IPS-18c (cell line): ENCODE measurements at regions not wholly inside any gene's neighbourhood (a gene's known extent, or its start where the extent isn't known, plus 50 kb on each side); places are given as distances from the start of the nearest gene placed in this dataset.

Experiments
- H3K4me3 ChIP-seq: 2 replicates; pipeline ENCODE4 v1.7.0; 2013; ENCODE audit warnings: low read depth, mild to moderate bottlenecking, low read length, moderate library complexity; ENCODE audit not compliant: insufficient read depth
- H3K9me3 ChIP-seq: one replicate; pipeline ENCODE4 v1.6.1; 2013; ENCODE audit warnings: mild to moderate bottlenecking, low read length, moderate library complexity; ENCODE audit not compliant: control insufficient read depth, insufficient read depth

DNA sequence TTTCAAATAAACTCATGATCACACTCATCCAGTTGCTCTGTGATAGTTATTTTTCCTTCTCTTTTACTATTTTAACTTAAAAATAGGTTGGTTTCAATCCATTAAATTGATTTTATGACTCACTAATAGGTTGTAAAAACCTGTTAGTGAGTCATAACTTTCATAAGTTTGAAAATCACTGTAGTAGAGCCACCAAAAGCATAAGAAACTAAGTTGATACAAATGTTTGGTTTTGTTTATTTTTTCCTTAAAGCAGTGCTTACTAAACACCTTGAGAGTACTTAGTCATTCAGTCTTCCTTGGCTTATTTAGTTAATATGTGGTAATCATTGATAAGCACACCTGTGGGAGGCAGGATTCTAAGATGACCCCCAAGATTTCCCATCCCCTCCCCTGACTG lies 312.1 kb upstream of the MAN1A1 start:
- H3K4me3 ChIP-seq: no peak overlapping the region
- H3K9me3 ChIP-seq: no peaks in the 10 kb centered on the region

DNA sequence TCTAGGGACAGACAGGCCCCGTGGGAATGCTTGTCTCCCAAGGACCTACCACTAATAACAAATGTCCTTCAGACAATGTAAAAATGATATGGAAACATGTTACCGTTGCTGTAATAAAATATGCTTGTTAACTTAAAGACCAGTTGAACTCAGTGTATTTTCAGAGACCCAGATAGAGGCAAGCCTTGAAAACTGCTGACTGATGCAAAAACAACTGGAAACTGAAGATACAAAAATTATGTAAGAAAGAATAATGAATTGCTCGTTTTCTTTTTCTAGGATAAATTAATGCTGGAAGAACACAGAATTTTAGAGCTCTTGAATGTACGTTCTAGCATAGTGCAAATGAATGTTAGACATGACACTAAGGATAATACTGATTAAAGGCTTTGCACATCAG lies 311.5 kb upstream of the MAN1A1 start:
- Histone ChIP-seq H3K9me3 (no peaks in the 10 kb centered on the region), H3K4me3 (no peak overlapping the region)

DNA sequence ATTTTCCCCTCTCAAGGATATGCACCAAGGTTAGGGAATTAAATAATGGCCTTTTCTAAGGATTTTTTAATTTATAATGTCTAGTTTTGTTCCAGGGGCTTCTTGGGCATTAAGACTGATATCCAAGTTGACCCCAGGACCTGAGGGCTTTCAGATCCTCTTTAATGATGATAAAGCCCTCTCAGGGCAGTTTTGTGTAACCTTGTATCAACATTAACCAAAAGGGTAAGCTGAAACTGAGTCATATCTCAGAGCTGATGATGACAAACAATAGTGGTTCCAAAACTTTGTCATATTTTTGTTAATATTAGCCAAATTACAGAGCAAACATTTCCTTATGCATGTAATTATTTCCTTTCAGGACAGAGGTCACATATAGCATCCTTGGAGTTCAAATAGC lies 309.4 kb upstream of the MAN1A1 start:
- no peak overlapping the region for H3K4me3 ChIP-seq
- no peaks in the 10 kb centered on the region for H3K9me3 ChIP-seq

DNA sequence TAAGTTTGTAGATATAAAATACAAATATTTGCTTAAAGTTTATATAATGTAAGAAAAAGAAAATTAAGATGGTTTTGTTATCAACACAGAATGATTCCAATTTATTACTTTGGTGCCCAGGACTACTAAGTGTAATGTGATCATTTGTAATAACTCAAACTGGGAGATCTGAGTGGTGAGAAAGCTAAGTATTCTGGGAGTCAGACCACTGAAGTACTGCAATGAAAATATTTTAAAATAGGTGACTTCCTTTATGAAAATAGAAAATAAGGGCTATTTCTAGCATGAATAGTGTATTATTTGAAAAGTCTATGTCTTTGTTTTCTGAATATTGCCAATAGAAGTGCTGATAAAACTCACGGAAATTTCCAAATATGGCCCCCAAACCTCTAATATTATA lies 305.6 kb upstream of the MAN1A1 start:
- H3K4me3 ChIP-seq: no peak overlapping the region

DNA sequence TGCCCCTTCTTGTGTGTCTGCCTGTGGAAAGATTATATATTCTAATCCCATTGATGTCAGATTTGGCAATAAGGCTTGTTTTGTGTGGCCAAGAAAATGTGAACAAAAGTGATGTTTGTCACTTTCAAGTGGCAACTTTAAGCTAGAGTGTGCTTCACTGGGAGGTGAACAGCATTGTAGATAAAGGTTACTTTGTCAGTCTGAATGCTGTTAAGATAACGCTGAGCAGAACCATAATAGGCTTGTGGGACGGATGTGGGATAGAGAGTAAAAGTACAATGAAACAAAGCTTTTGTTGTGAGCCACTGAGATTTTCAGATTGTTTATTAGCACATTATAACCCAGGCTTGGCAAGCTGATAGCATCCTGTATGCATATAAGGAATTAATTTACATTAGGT lies 303.8 kb upstream of the MAN1A1 start:
- Histone ChIP-seq H3K9me3 (no peaks in the 10 kb centered on the region), H3K4me3 (no peak overlapping the region)

More for the DNA sequence above, 305.6 kb upstream of the MAN1A1 start:
- H3K9me3 ChIP-seq: no peaks in the 10 kb centered on the region

DNA sequence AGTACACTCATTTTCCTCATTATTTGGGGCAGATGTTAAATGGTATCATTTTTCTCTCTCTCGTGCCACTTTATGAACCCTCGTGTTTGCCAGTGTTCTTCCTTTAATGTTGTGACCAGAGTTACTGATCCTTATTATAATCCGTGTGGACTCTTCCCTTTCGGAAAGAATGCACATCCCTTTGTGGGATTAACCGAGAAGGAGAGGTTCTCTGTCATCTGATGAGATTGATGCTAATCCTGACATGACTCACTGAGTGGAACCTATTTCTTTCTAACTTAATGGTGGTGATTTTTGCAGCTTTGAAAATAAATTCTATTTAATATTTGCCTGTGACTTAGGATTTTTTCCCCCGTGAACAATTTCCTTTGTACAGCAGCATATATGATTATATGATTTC lies 300.0 kb upstream of the MAN1A1 start:
- H3K9me3 ChIP-seq: no peaks in the 10 kb centered on the region
- no peak overlapping the region for H3K4me3 ChIP-seq

DNA sequence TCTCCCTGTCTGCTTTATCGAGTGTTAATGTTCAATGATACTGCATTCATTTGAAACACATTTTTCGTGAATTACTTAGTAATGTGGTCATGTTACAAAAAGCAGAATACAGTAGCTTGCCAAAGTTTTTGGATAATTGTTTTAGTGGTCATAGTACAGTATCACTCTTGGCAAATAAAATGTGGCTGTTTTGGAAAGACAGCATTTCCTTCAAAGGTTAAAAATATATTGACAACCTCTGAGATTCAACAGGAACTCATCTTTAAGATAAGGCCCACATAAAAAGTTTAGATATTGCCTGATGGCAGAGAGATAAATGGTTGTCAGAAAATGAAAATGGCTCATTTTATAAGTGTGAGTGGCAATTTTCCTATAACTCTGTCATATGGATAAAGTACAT lies 297.7 kb upstream of the MAN1A1 start:
- no peak overlapping the region for H3K4me3 ChIP-seq
- H3K9me3 ChIP-seq: no peaks in the 10 kb centered on the region

DNA sequence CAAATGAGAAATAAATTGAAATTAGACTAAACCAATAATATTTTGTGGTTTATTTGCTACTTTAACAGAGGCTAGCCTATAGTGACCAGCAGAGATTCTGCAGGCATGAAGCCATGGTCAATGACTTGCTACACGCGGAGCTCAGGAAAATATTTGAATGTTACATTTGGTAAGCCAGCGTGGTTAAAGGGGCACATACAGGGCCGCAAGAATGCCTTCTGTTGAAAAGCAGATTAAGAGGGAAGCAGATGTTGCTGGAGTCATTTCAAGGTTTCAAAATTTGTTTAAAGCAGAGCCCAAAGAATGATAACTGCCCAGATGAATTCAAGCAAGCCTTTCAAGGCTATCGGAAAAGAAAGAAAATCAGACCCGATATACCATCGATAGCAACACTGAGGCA lies 294.3 kb upstream of the MAN1A1 start:
- Histone ChIP-seq H3K9me3 (peaks cover 2% of the 10 kb centered on the region), H3K4me3 (no peak overlapping the region)

DNA sequence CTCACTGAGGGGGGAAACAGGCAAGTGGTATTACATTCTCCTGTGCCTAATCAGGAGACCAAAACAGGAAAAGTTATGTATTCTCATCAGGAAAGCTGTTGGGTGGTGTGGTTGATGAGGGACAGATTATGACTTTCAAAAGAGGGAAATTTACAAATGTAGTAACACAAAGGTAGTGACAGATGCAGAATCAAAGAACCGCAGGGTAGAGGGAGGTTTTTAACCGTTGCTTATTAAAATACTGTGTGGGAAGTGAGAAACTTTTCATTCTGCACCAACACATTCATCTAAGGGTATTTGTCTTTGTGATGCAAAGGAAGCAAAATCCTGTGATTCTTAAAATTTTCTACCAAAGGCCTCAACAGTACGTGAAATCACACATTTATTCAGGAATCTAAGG lies 288.2 kb upstream of the MAN1A1 start:
- Histone ChIP-seq H3K9me3 (peaks cover 2% of the 10 kb centered on the region), H3K4me3 (no peak overlapping the region)

DNA sequence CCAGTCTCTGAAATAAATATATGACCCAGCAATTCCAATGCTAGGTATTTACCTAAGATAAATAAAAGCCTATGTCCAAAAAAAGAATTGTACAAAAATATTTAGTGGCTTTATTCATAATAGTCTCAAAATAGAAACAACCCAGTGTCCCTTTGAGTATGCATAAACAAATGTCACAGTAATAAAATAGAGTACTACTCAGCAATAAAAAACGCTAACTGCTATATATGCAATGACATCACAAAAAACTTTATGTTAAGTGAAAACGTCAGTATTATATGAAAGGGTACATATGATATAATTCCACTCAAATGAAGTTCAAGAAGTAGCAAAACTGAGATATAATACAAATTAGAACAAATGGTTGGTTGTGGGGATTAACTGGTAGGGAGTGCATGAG lies 286.5 kb upstream of the MAN1A1 start:
- Histone ChIP-seq H3K4me3 (no peak overlapping the region), H3K9me3 (no peaks in the 10 kb centered on the region)

DNA sequence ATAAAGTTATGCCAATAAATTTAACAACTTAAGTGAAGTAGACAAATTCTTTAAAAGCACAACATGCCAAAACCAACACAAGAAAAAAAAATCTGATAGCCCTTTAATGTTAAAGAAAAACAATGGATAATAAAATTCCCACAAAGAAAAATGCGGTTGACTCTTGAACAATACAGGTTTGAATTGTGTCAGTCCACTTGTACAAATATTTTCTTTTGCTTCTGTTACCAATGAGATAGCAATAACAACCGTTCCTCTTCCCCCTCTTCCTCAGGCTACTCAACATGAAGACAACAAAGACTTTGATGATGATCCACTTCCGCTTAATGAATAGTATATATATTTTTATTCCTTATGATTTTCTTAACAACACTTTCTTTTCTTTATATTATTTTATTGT lies 283.9 kb upstream of the MAN1A1 start:
- no peak overlapping the region for H3K4me3 ChIP-seq
- no peaks in the 10 kb centered on the region for H3K9me3 ChIP-seq

DNA sequence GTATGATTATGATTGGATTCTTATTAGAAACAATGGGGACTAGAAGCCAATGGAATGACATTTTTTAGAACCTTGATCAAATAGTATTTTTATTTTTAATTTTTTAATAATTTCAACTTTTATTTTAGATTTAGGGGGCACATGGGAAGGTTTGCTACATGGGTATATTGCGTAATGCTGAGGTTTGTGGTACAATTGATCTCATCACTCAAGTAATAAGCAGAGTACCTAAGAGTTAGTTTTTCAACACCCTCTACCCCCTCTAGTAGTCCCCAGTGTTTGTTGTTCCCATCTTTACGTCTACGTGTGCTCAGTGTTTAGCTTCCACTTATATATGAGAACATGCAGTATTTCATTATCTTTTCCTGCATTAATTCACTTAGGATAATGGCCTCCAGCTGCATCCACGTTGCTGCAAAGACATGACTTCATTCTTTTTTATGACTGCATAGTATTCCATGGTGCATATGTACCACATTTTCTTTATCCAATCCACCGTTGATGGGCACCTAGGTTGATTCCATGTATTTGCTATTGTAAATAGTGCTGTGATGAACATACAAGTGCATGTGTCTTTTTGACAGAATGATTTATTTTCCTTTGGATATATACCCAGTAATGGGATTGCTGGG lies 281.1 kb upstream of the MAN1A1 start:
- no peak overlapping the region for H3K4me3 ChIP-seq
- no peaks in the 10 kb centered on the region for H3K9me3 ChIP-seq

DNA sequence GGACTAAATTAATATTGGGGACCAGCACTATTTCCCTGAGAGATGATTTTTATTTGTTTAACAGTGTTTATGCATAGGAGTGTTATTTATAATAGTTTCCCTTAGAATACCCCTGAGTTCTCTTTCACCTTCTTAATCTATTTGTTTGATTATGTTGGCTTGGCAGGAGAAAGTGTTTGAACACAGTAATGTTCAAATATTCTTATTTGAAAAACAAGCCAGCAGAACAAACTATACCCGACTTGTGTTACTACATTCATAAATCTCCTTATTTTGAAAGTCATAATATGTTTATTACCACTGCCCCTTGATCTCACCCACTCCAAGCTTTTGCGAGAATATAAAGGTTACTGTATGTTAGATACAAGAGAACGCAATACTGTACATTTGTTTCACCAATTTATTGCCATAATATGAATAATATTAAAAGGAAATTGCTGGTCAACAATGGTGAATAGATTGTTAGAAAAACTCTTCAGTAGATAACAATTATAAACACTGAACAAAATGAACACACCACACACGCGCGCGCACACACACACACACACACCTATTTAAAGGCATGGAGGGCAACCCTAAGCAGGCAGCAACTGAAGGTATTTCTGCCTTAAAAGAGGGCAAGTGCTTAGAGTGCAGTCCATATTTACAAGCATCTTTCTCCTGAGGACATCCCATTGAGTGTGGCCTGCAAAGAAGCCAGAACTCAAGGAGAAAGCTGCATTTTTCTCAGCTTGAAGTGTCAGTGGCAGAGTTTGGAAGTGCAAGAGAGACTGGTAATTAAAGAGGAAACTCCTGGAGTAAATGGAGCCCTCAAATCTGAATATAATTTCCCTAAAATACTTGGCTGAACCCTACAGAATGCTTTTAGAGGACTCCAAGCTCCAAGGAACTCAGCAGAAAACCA lies 279.4 kb upstream of the MAN1A1 start:
- H3K9me3 ChIP-seq: no peaks in the 10 kb centered on the region

DNA sequence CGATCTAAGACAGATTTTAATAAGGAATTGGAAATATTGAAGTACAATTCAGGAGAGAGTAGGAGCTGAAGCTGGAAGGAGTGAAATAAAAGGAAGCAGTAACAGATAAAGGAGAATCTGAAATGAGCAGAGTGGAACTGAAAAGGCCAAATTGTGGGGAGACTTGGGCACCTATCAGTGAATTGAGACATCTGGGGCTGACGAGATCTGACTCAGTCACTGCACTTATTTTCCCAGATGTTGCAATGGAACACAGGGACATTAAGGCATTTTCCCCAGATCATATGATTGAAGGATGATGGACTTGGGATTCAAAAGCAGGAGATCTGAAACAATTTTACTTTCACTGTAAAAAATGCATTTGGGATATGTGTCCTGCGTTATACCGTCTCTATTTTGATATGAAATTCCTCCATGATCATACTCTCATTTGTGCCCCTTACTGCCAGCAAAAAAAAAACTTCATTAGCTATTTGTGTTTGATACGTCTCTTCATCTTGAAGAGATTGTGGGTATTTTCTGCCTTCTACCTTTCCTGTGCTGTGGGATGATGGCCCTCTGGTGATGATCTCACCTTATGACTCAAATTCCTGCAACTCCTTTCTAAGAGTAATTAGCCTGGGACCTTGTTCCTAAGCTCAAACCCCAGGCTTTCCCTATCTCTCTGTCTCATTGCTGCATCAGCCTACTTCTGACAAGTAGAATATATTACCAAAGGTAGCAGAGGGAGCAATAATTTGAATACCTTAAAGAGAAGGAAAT lies 278.5 kb upstream of the MAN1A1 start:
- H3K9me3 ChIP-seq: no peaks in the 10 kb centered on the region
- H3K4me3 ChIP-seq: no peak overlapping the region

More for the DNA sequence above, 279.4 kb upstream of the MAN1A1 start:
- no peak overlapping the region for H3K4me3 ChIP-seq

DNA sequence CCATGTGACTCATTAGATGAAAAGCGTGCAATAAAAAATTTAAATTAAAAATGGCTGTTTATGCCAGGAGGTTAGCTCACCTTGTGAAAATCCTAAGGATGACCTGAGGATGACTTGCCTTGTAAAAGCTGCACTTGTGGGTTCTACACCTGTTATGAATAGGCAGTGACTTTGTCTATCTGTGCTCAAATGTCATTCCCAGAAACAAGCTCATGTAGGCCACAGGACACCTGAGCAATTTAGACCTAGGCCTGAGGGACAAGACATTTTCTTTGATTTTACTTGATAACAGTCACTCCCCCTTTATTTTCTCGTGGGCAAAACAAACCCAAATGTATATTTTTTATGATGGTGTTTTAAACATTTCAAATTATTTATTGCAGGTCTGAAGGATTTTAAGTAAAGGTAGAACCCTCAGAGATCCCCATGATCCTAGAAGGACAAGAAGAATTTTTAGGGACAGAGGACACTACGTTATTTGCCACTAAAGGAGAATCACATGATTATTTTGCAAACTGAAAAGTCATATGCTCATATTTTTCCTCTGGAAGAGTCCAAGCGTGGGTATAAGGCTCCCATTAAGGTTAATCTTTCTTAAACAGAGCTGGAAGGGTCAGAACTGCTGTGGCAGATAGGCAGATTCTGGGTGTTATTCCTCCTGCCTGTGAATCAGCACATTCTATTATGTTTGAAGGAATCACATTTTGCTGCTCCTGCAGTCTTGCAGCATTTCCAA lies 277.5 kb upstream of the MAN1A1 start:
- Histone ChIP-seq H3K4me3 (no peak overlapping the region), H3K9me3 (no peaks in the 10 kb centered on the region)

DNA sequence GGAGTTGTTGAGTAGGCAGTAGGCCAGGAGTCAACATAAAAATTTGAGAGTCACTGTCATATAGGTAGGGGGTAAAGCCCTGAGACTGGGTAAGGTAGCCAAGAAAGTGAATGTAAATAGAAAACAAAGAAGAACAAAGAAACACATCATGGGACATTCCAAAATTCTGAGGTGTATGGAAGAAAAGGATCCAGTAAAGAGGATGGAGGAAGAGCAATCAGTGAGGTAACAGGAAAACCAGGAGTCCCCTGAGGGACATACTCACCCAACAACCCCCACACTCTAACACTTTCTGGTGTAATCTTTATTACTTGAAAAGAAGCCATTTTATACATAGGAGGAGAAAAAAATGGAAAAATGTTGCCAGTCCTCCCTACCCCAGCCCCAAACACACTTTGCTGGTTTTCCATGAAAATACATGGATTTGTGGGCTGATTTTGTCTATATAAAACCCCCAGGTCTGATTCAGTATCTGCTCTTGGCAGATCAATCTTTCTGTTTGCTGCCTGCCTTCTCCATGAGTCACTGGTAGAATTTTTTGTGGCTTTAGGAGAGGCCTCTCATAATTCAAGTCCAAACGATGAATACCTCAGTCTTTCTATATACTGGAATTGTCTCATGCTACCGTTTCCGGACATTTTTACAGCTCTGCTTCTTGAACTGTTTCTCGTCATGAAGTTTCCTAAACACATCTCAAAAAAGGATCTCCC lies 271.4 kb upstream of the MAN1A1 start:
- no peak overlapping the region for H3K4me3 ChIP-seq
- H3K9me3 ChIP-seq: no peaks in the 10 kb centered on the region

DNA sequence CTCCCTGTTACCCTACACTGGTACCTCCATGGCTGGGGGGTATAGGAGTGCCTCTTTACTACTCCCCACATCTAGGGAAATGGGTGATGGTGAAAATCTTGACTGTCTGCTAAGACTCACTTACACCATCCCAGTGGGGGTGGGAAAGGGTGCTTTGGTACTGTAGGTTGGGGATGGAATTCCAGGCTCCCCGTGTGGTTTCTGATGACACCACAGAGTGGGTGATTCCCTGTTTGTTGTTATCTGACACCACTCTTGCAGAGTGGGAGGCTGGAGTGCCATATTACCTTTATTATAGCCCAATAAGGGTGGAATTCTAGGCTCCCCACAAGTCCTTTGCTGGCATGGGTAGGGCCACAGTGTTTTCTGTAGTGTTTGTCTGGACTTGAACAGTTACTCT lies 264.6 kb upstream of the MAN1A1 start:
- no peak overlapping the region for H3K4me3 ChIP-seq
- no peaks in the 10 kb centered on the region for H3K9me3 ChIP-seq
